OCI-LY3 (cell line): ENCODE measurements at regions not wholly inside any gene's neighbourhood (a gene's known extent, or its start where the extent isn't known, plus 50 kb on each side); places are given as distances from the start of the nearest gene placed in this dataset.

Experiments
- H2AFZ ChIP-seq: fragments of 200-600, 300-600 bp; shearing (Covaris generic); 2 replicates; pipeline ENCODE4 v1.6.0; 2014; ENCODE audit warnings: antibody characterized with exemption, low read depth, low read length
- H3K27ac ChIP-seq: fragments of 200-600, 300-600 bp; sonication (generic); 2 replicates; pipeline ENCODE4 v1.5.1; 2014; ENCODE audit warnings: mild to moderate bottlenecking, low read length, moderate library complexity, mixed read lengths
- H3K27me3 ChIP-seq: fragments of 200-600, 300-600 bp; sonication (generic); 2 replicates; pipeline ENCODE4 v1.6.1; 2014; ENCODE audit warnings: low read depth, low read length, mixed read lengths
- H3K36me3 ChIP-seq: fragments of 200-600, 300-600 bp; sonication (generic); replicated peaks from 2 replicates; pipeline ENCODE3; 2014; ENCODE audit warnings: low read depth, low read length, mixed read lengths
- H3K4me1 ChIP-seq: fragments of 300-600, 200-600 bp; sonication (generic); 2 replicates; pipeline ENCODE4 v1.6.1; 2014; ENCODE audit warnings: low read length, mixed read lengths
- H3K4me2 ChIP-seq: fragments of 200-600, 300-600 bp; sonication (generic); 2 replicates; pipeline ENCODE4 v1.6.1; 2014; ENCODE audit warnings: low read length, mixed read lengths
- H3K4me3 ChIP-seq: fragments of 300-600, 200-600 bp; sonication (generic); 2 replicates; pipeline ENCODE4 v1.5.1; 2014; ENCODE audit warnings: antibody characterized with exemption, mild to moderate bottlenecking, low read length, moderate library complexity
- H3K79me2 ChIP-seq: fragments of 300-600, 200-600 bp; shearing (Covaris generic); 2 replicates; pipeline ENCODE4 v1.6.1; 2014; ENCODE audit warnings: mild to moderate bottlenecking, low read length, mixed read lengths
- H3K9ac ChIP-seq: fragments of 300-600, 200-600 bp; shearing (Covaris generic); 2 replicates; pipeline ENCODE4 v1.6.0; 2014; ENCODE audit warnings: mild to moderate bottlenecking, low read length, moderate library complexity
- H3K9me3 ChIP-seq: fragments of 200-600, 300-600 bp; shearing (Covaris generic); 2 replicates; pipeline ENCODE4 v1.6.1; 2014; ENCODE audit warnings: low read length, mixed read lengths; ENCODE audit not compliant: insufficient read depth
- H4K20me1 ChIP-seq: fragments of 200-600, 300-600 bp; sonication (generic); 2 replicates; pipeline ENCODE4 v1.6.1; 2016; ENCODE audit warnings: low read length, mixed read lengths; ENCODE audit not compliant: insufficient read depth
- CTCF ChIP-seq: fragments of 200-600, 300-600 bp; sonication (generic); IDR thresholded peaks from 2 replicates; pipeline ENCODE4 v1.5.1; 2014; ENCODE audit warnings: antibody characterized with exemption, low read length, low read depth
- EZH2phosphoT487 ChIP-seq: fragments of 200-600 bp; shearing (Covaris generic); IDR thresholded peaks from 2 replicates; pipeline ENCODE4 v1.6.1; 2018; ENCODE audit warnings: antibody characterized with exemption, mixed run types, low read depth

- Histone ChIP-seq H3K27me3 (no peaks in the 10 kb centered on the region), H3K79me2 (no peaks in the 10 kb centered on the region), H3K27ac (no peak overlapping the region), H4K20me1 (no peaks in the 10 kb centered on the region), H3K9me3 (no peaks in the 10 kb centered on the region), H3K4me3 (no peak overlapping the region), H3K36me3 (no peaks in the 10 kb centered on the region), H3K4me1 (no peaks in the 10 kb centered on the region), H3K4me2 (no peak overlapping the region), H3K9ac (no peak overlapping the region), H2AFZ (no peak overlapping the region)
- TF ChIP-seq CTCF = no peak
- TF ChIP-seq EZH2phosphoT487 = no peak
Observed at GRCh38 chr6:167407239-167408064, 82.6 kb downstream of the TTLL2 start.

GRCh38 chr6:167408235-167408869 is 83.5 kb downstream of the TTLL2 start:
- Histone ChIP-seq H4K20me1 (no peaks in the 10 kb centered on the region), H2AFZ (no peak overlapping the region), H3K4me1 (no peaks in the 10 kb centered on the region), H3K9ac (no peak overlapping the region), H3K27me3 (no peaks in the 10 kb centered on the region), H3K36me3 (no peaks in the 10 kb centered on the region), H3K4me2 (no peak overlapping the region), H3K27ac (no peak overlapping the region), H3K9me3 (no peaks in the 10 kb centered on the region), H3K79me2 (no peaks in the 10 kb centered on the region), H3K4me3 (no peak overlapping the region)
- TF ChIP-seq CTCF = no peak
- TF ChIP-seq EZH2phosphoT487 = no peak

- H3K9me3 ChIP-seq = no peaks in the 10 kb centered on the region
- no peaks in the 10 kb centered on the region for H4K20me1 ChIP-seq
- no peak overlapping the region for H3K4me2 ChIP-seq
- no peaks in the 10 kb centered on the region for H3K36me3 ChIP-seq
- no peaks in the 10 kb centered on the region for H3K79me2 ChIP-seq
- H3K27ac ChIP-seq = no peak overlapping the region
- no peak overlapping the region for H3K9ac ChIP-seq
- H3K27me3 ChIP-seq = no peaks in the 10 kb centered on the region
- H2AFZ ChIP-seq = no peak overlapping the region
- TF ChIP-seq CTCF (no peak), EZH2phosphoT487 (no peak)
- no peak overlapping the region for H3K4me3 ChIP-seq
- no peaks in the 10 kb centered on the region for H3K4me1 ChIP-seq
Observed at GRCh38 chr6:167409079-167409478, 84.2 kb downstream of the TTLL2 start.

GRCh38 chr6:167409694-167410093 is 84.8 kb downstream of the TTLL2 start:
- Histone ChIP-seq H3K4me1 (no peaks in the 10 kb centered on the region), H3K27ac (no peak overlapping the region), H3K9me3 (no peaks in the 10 kb centered on the region), H3K36me3 (no peaks in the 10 kb centered on the region), H4K20me1 (no peaks in the 10 kb centered on the region), H3K79me2 (no peaks in the 10 kb centered on the region), H3K4me2 (no peak overlapping the region), H3K9ac (no peak overlapping the region), H3K4me3 (no peak overlapping the region), H3K27me3 (no peaks in the 10 kb centered on the region), H2AFZ (no peak overlapping the region)
- TF ChIP-seq CTCF (no peak), EZH2phosphoT487 (no peak)
